ENCODE measurements at regions not wholly inside any gene's neighbourhood (a gene's known extent, or its start where the extent isn't known, plus 50 kb on each side); places are given as distances from the start of the nearest gene placed in this dataset.

DNA sequence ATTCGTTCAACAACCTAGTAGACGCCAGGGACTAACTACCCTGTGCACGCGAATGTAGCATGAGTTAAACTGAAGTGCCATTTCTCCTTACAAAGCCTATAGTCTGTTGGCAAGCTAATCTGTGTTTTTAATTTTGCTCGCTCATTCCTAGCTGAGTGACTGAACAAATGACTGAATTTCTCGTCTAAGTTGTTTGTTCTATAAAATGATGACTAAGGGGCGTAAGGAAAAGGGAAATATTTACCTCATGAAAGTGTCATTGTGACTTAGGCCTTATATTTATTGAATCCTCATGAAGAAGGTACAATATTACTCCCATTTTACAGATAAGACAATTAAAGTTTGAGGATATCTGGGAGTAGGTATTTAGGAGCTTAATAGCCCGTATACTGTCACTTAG is 818.3 kb upstream of the ALCAM start:
- no peak for DNase-seq

DNA sequence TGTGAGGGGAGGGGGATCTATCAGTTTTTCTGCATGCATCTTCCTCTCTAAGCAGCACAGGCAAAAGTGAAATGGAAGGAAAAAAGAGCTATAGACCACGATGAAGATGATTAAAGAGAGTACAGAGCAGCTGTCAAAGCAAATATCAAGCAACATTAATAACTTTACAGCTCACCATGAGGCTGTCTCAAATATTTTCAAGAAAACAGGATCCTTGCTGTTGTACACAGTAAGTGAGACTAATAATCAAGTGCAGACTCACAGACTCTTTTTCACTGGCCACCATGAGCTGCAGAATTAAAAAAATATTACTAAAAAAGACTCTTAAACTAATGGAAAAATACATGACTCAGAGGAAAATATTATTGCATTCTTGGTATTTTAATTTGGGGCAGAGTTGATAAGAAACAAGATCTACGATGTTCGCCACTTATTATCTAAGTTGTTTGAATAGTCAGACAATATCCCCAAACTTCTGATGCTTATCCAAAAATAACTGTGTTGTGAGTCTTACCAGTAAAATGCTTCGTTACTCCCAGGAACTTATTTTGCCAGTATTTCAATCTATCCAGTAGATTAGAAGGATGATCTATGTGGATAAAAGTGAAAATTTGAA is 817.5 kb upstream of the ALCAM start:
- no peak for DNase-seq

DNA sequence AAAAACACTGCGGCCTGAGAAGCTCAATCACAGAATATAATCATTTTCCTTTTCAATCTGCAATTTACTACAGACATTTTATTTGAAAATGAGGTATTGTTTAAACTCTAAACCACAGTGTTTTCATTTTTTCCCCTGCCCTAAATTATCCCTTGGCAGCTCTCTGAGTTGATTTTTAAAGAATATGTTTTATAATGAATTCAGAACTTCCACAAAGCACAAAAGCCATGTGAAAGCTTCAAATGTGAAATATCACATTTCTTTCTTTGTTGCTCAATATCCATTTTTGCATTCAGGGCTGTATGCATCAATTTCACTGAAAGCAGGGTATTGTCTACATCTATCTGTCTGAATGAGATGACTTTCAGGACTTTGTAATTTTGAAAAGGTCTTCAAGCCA is 813.6 kb upstream of the ALCAM start:
- no peak for DNase-seq

DNA sequence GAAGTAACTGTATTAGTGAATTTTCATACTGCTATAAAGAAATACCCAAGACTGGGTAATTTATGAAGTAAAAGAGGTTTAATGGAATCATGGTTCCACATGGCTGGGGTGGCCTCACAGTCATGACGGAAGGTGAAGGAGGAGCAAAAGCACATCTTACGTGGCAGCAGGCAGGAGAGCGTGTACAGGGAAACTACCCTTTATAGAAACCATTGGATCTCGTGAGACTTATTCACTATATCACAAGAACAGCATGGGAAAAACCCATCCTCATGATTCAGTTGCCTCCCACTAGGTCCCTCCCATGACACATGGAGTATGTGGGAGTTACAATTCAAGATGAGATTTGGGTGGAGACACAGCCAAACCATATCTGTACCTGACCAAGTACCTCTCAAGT is 812.3 kb upstream of the ALCAM start:
- DNase-seq, result no peak

DNA sequence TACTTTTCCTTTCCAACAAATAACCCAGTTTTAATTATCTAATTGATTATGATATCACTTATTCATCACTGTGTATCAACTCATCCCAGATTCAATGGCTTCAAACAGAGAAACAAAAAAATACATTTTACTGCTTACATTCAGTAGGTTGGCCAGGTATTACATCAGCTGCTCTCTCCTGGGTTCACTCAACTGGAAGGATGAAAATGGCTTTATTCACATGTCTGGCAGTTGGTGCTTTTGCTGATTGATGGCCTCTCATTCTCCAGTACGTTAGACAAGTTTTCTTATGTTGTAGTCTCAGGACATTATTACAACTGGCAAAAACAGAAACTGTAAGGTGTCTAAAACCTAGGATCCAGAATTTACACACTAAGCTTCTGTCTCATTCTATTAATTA is 811.0 kb upstream of the ALCAM start:
- no peak for DNase-seq

DNA sequence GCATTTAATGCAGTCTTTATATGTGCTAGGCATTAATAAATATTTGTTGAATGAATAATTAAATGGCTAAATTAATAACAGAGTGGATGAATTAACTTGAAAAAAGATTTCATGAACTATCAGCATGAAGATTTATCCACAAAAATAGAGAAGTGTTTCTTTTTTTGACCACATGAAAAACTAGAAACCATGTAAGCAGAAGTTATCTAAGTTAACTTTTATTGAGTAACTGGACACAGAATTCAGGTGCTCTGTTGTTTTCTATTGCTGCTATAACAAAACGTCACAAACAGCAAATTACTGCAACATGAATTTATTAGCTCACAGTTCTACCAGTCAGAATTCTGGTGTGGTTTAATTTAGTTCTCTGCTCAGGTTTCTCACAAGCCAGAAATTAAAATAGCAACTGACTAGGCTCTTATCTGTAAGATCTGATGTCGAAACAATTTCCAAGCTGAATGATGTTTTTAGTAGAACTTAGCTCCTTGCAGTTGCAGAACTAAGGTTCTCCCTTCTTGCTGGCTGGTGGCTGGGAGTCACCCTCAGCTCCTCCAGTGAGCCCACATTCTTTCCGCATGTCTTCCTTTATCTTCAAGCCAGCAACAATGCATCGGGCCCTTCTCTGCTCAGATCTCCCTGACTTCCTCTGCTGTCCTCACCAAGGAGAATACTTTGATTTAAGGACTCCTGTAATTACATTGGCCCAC is 810.2 kb upstream of the ALCAM start:
- DNase-seq, result no peak

DNA sequence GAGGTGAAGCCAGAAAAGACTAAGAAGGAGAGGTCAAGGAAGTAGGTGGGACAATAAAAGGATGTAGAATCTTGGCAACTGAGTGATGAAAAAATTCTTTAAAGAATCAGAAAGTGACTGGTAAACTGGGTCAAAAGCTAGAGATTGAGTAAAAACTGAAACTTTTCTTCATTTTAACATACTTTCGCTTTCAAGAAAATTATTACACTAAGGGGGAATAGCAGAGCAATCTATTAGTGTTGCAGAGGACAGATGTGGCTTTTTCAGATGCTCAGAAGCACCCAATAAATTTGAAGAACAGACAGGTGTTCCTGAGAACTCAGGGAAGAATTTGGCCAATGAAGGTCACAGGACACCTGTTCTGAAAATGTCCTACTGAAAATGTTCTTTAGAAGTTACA is 805.4 kb upstream of the ALCAM start:
- DNase-seq, result no peak

DNA sequence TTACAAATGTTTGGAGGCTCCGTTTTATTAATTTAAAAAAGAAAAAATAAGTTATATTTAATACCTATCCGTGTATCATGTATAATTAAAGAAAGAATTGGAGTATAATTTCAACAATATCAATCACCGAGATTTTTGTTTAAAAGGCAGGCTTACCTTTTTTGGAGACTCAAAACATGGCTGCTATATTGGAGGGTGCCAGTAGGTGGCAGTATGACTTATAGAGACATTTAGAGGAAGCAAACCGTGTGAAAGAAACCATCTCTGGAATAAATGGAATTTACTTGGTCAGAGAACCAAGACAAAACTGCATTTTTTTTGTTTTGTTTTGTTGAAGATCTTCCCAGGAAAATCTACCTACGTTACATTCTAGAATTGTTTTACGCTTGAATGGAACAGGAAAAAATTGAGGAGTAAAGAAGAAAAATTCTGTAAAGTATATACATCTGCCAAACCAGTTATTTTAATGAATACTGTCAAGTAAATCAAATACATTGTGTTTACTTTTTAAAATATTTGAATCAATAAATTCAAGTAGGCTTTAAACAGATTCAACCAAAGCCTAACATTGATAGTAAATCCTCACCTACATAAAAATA is 802.6 kb upstream of the ALCAM start:
- no peak for DNase-seq

DNA sequence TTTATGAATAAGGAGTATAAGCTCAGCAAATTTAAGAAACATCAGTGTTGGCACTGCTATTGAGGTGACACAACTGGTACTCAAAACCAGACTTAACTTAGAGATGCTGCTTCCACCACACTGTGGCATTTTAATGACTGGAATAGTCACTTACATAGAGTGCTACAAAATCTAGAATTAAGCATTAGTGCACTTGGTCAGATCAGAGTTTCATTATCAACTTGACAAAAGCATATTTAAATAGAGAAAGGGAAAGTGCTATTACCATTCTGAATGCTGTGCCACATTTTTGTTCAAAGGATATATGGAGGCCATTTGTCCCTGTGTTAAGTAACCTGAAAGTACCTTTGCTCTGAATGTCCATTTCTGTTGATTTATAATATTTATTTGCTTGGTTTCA is 800.7 kb upstream of the ALCAM start:
- DNase-seq, result no peak

DNA sequence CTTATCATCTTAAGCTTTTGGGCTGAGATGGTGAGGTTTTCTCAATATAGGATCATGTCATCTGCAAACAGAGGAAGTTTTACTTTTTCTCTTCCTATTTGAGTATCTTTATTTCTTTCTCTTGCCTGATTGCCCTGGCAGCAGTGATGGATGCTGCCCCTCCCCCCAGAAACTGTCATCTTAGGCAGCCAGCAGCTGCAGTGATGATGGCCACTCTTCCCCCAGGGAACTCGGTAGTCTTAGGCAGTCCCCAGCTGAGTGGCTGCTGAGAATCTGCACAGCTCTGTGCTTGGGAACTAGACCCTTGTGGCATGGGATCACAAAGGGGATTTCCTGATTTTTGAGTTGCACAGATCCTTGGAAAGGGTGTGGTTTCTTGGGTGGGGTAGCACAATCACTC is 791.1 kb upstream of the ALCAM start:
- no peak for DNase-seq

DNA sequence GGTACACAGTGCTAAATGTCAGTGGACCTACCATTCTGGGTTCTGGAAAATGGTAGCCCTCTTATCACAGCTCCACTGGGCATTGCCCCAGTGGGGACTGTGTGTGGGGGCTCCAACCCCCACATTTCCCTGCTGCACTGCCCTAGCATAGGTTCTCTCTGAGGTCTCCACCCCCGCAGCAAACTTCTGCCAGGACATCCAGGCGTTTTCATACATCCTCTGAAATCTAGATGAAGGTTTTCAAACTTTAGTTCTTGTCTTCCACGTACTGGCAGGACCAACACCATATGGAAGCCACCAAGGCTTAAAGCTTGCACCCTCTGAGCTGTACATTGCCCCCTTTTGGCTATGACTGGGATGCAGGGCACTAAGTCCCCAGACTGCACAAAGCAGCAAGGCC is 788.2 kb upstream of the ALCAM start:
- DNase-seq, result no peak

DNA sequence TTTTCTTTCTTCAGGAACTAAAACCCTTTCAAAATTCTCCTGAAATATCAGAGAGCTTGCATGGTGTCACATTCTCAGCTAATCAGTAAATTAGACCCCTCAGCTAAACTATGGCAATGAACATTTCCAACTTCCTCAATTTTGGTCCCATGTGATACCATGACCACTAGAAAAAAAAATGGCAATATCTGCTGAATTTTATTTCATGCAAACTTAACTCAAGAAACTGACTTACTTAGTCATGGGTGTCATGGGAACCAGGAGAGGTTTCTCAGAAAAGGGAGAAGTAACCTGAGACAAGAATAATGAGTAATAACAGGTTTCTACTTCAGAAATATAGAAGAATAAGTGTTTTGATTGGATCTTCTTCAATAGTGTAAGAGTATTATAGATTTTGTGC is 784.6 kb upstream of the ALCAM start:
- DNase-seq, result no peak

DNA sequence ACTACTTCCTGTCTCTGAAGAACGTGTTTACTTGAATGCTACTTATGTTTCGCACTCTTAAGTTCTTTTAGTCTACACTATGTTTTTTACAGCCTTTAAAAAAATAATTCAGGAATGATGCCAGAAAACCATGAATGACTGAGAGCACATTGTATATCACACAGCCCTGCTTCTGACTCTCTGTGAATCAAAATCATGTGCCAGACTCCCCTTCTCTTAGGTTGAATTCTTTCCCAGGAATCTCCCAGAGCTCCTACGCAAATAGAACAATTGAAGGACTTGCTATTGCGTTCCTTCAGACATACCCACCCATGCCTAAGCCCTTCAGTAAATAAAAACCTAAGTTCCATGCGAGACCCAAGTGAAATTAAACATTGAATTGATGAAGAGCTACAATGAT is 782.0 kb upstream of the ALCAM start:
- DNase-seq, result no peak

DNA sequence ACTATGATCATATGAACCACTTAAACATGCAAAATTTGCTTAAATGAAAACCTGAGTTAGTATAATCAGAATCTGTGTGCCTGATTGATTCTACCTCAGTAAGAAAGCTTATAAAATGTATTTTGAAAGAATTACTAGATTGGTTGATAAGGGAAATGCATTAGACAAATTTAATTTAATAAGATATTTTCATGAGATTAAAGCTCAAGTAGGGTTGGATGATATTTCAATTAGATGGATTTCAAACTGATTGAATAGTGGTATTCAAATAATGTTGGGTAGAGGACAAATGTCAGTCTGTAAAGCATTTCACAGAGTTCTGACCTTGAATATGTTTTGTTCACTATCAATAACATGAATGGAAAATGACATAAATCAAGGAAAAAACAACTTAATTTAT is 780.4 kb upstream of the ALCAM start:
- no peak for DNase-seq

DNA sequence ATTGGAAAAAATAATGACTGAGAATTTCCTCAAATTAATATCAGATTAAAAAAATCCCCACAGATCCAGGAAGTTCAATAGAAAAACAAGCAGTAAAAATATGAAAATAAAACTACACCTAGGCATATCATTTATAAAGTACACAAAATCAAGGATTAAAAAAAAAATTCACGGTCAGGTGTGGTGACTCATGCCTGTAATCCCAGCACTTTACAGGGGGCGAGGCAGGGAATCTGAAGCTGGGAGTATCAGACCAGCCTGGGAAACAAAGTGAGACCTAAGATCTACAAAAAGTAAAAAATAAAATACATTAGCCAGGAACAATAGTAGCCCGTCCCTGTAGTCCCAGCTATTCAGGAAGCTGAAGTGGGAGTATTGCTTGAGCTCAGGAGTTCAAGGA is 778.3 kb upstream of the ALCAM start:
- no peak for DNase-seq

DNA sequence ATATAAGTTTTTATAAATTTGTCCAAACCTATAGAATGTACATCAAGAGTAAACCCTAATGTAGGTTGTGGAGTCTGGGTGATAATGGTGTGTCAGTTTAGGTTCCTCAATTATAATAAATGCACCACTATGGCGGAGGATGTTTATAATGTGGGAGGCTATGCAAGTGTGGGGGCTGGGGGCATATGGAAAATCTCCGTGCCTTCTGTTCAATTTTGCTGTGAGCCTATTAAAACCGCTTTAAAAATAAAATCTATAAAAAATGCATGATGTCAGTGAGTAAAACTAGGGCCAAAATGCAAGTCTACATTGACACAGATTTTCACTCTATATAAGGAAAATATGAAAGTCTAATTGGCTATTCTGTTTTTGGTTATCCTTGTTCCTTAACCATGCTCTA is 774.9 kb upstream of the ALCAM start:
- no peak for DNase-seq

DNA sequence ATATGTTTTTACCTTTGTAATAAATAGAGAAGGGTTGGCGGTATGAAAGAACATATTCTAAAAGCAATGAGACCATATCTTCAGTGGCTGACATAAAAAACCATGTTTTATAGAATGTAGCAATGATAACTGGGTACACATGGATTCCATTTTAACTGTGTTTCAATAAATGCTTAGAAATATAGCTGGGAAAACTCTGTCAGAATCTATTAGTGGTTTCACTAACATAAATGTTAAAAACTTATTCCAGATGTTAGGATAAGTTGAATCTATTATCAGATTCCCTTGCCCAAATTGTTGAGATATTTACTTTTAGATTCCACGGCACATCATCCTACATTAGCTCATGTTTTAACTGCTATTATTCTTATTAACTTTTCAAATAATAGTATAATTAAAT is 772.2 kb upstream of the ALCAM start:
- no peak for DNase-seq

DNA sequence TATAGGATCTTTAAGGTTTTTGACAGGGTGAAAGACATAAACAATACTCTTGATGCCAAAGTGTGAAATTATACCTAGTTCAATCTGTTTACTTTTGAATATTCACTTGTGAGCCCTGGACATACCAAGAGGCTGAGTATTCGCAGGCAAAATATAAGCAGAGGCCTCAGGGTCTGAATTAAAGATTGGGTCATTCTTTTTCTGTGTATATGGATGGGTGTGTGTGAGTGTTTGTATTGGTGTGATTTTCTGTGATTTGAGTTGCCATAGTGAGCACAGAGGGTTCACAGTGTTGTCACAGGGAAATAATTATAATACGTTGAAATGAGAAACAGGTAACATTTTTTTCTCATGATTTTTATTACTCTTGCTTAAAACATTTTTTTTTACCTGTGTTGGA is 770.7 kb upstream of the ALCAM start:
- no peak for DNase-seq

DNA sequence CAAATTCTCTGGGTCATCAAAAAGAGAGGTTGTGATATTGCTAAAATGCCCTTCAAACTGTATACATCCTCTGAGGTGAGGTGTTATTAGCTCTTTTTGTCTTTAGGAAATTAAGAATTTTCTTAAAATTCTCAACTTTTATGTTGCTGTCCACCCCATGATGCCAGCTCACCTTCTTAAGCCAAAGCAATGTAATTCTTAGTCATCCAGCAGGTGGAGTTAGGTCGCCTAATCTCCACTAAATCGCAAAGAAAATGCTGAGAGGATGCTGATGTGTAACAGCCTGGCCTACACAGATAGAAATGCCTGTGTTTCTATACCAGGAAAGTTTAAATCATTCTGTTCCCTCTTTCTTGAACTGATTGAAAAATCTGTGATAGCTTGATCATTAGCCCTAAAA is 770.2 kb upstream of the ALCAM start:
- DNase-seq, result peak; percentile 67

DNA sequence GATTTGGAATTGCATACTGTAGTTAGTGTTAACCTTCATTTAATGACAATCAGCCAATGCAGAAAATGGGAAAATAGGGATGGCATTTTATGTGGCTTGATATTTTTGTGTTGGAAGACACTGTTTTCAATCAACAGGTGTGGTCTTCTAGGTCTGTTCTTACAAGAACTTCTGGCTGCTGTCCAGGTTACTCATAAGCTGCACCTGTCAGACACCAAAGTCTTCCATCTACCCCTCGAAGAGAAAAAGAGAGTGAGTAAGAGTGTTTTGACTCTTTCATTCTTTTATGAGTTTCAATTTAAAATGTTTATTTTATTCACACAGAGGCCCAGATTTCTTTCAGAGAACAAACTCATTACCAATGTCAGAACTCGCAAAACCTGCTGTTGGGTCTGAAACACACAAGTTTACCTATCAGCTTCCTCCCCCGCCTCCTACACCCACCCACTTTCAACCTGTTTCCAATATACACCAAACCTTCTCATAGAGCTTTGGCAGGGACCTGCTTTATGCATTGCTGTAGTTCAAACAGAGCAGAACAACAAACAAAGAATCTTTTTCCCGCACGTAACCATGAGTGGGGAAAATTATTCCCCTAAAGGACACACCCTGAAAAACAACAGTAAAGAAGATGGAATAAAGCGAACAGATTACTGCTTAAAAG is 767.7 kb upstream of the ALCAM start:
- peak; percentile 89 for DNase-seq

DNA sequence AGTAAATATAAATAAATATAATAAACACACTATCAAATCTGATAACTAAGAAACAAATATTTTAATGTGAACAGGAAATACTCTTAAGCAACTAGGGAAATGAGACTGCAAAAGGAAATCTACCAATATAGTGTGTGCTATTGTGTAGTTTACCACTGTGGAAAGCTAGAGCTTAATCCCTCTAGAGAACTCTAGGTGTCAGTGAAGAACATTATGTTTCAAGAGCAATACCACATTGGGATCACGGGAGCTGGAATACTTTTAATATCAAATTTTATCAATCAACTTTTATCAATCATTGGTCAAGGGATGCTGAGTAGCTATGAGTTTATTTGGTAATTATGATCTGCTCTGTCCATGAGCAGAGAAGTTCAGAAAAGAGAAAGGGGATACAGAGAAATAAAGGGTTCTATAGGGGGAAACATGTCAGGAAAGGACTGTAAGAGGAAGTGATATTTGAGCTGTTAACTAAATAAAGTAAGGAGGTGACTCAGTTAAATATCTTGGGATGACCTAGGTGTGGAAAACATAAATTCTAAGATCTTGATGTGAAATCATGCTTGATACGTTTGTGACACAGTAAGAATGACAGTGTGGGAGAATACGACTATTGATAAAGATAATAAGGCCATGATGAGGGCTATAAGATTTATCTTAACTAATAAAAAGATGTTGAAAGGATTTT is 762.2 kb upstream of the ALCAM start:
- DNase-seq, result no peak

DNA sequence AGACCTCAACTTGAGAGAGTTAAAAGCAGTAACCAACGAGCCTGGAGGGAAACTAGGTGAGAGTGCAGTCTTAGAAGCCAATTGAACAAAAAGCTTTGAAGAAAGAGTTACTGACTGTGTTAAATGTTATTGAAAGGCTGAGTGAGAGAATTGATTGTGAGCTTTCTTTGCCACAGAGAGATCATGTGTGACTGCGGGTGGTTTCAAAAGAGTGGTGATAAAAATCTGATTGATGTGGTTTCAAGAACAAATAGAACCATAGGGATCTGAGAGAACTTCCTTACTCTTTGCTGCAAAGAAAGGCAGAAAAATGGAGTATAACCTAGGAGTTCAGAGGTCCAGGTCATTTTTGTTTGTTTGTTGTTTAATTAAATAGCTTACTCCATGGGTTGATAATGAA is 759.9 kb upstream of the ALCAM start:
- no peak for DNase-seq
